Epithelial cell of esophagus (primary cell): ENCODE measurements at regions not wholly inside any gene's neighbourhood (a gene's known extent, or its start where the extent isn't known, plus 50 kb on each side); places are given as distances from the start of the nearest gene placed in this dataset.
"Not testable (repeated sequence)": the region's sequence is repeated elsewhere in the genome, so short reads cannot be mapped to it uniquely, and the experiment has no call there.

Source experiments
- DNase-seq: peaks from one replicate; pipeline ENCODE4 v3.0.0; 2010; ENCODE audit warnings: low read depth
- H3K4me3 ChIP-seq: 2 replicates; pipeline ENCODE4 v1.5.1; 2011; ENCODE audit warnings: mild to moderate bottlenecking, low read length, control low read depth
- CTCF ChIP-seq: IDR thresholded peaks from 2 replicates; pipeline ENCODE4 v1.5.1; 2011; ENCODE audit warnings: low read depth, mild to moderate bottlenecking, low read length, control low read depth, inconsistent platforms; ENCODE audit not compliant: insufficient read depth; ENCODE audit errors: missing control alignments

DNA sequence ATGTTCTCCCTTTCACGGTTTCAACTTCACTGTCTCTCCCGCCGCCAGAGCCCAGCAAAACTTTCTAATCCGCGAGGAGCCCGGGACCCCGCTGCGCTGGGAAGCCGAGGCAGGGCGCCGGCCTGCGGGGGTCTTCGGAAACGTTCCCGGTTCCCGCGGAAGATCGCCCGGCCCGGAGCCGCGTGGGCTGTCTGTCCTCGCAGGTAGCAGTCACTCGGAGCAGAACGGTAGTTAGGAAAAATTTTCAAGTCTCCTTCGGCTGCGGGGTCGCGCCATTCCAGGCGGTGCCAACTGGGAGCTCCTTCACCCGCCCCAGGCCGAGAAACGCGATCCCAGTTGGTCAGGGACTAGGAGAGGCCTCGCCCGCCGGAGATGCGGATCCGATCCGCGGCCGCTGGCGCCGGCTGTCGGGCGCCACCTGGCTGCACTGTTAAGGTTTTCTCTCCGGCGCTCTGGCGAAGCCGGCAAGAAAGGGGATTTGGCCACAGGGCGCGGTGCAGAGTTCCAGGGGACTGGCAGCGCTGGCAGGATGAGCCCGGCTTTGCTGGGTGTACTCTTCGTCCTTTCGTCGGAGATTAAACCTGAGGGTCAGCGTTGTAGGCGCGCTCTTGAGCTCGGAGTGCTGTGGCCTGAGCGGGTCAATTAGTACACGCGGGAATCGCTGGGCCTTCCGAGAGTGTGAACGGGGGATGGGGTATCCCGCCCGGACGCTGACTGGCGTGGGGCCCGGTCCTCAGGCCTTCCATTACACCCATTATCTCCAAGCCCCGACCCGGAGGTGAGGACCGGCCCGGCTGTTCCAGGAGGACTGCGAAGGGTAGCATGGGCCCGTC is 135.4 kb downstream of the KCNJ12 start:
- TF ChIP-seq CTCF: peak; percentile 70
- peak; percentile 82 for DNase-seq
- peak overlapping the region; percentile 49 for H3K4me3 ChIP-seq

GRCh38 chr17:21512307-21513011 is 136.3 kb downstream of the KCNJ12 start:
- TF ChIP-seq CTCF: no peak
- no peak overlapping the region for H3K4me3 ChIP-seq

GRCh38 chr17:21513012-21513570 is 136.9 kb downstream of the KCNJ12 start:
- TF ChIP-seq CTCF: peak; percentile 73
- peak; percentile 68 for DNase-seq
- no peak overlapping the region for H3K4me3 ChIP-seq

More at GRCh38 chr17:21512307-21513011, 136.3 kb downstream of the KCNJ12 start:
- DNase-seq: no peak

- not testable (repeated sequence) for H3K4me3 ChIP-seq, DNase-seq
Measured at GRCh38 chr17:21514567-21514966, 138.4 kb downstream of the KCNJ12 start.

DNA sequence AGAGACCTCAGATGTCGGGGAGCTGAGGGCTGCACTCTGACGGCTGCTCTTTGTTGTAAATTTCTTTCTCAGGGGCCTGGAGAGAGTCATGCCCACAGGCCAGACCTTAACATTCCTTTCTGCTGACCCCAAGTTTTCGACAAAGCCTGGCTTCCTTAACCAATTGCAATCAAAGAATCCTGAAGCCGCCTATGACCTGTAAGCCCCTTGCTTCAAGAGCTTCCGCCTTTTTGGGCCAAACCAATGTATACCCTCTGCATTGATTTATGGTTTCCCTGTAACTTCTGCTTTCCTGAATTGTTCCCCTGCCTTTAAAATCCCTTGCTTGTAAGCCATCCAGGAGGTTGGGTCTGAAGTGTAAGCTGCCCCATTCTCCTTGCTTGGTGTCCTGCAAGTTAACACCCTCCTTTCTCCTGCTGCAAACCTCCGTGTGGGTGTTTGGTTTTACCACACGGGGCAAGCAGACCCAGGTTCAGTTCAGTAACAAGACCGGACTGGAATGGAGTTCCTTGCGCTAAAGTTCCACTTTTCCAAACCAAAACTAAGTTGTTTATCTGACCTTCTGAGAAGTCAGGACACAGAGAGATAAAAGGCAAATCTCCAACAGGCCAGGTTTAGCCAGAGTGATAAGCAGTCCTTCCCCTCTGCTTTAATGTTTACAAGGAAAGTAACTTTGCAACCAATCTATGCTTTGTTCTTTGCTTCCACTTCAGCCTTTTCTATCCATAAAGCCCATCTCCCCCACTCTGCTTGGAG is 141.6 kb downstream of the KCNJ12 start:
- no peak overlapping the region for H3K4me3 ChIP-seq
- TF ChIP-seq CTCF: no peak
- no peak for DNase-seq

GRCh38 chr17:21522755-21523336 is 146.7 kb downstream of the KCNJ12 start:
- no peak overlapping the region for H3K4me3 ChIP-seq
- no peak for DNase-seq
- TF ChIP-seq CTCF: no peak
